Left lung (tissue), 4 donors: ENCODE measurements at regions not wholly inside any gene's neighbourhood (a gene's known extent, or its start where the extent isn't known, plus 50 kb on each side); places are given as distances from the start of the nearest gene placed in this dataset.

ENCODE experiments used
- ATAC-seq: fragments of 200-7000 bp; cut with Tn5 transposase; one replicate; pipeline ENCODE4 v1.9.1; 2020; ENCODE audit warnings: moderate library complexity
- DNase-seq, 4 donors: peaks; one replicate each; pipeline ENCODE4 v3.0.0-alpha.2; 2013 to 2020
- H3K27ac ChIP-seq, 2 donors: fragments of 200-600 bp; sonication (generic) in 1 of 2; one replicate each; pipeline versions ENCODE4 v1.5.0 to v1.8.0; 2020 to 2021
- H3K27me3 ChIP-seq, 2 donors: fragments of 200-600 bp; sonication (generic) in 1 of 2; one replicate each; pipeline versions ENCODE4 v1.5.0 to v1.8.0; 2020 to 2021
- H3K36me3 ChIP-seq, 2 donors: fragments of 200-600 bp; sonication (generic) in 1 of 2; one replicate each; pipeline versions ENCODE4 v1.5.0 to v1.8.0; 2020 to 2021
- H3K4me1 ChIP-seq, 2 donors: fragments of 200-600 bp; one replicate each; pipeline ENCODE4 v1.8.0; 2021
- H3K4me3 ChIP-seq, 2 donors: fragments of 200-600 bp; sonication (generic) in 1 of 2; one replicate each; pipeline versions ENCODE4 v1.5.0 to v1.8.0; 2020 to 2021; ENCODE audit warnings: mild to moderate bottlenecking in 1 of 2
- H3K9me3 ChIP-seq, 2 donors: fragments of 200-600 bp; sonication (generic) in 1 of 2; one replicate each; pipeline versions ENCODE4 v1.5.0 to v1.8.0; 2020 to 2021
- intact Hi-C, 2 donors: fragments of 100-400 bp; cut with DNase I; formaldehyde crosslinking; loops; one replicate each; pipeline versions ENCODE4 v1.11.2 to v1.14.2; 2022
- TF ChIP-seq, protein P1 (sequence below), 2 donors: fragments of 200-600 bp; sonication (generic) in 1 of 2; IDR thresholded peaks; one replicate each; pipeline versions ENCODE4 v1.5.0 to v1.8.0; 2021; ENCODE audit warnings: antibody characterized with exemption in 2 of 2
- donor health status: DM: no; HTN: yes; CAD: no.
- donor health status: DM: no; HTN: no; CAD: no.

DNA sequence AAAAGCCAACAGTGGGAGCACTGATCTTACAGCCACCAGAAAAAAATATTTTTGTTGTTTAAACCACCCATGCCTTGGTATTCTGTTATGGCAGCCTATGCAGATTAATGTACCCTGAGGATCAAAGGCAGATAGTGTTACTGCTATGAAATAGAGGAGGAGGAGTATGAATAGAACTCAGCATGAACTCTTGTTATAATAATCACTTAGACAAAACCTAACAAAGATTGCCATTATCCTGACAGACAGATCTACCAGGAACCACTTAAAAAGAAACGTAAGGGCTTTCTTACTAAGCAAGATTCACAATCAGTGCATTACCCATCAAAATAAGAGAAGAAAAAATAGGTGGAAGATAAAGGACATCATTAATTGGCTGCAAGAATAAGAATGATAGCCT lies 558.3 kb downstream of the GALC start:
- intact Hi-C loops = no loop called here
- ATAC-seq = no peak

DNA sequence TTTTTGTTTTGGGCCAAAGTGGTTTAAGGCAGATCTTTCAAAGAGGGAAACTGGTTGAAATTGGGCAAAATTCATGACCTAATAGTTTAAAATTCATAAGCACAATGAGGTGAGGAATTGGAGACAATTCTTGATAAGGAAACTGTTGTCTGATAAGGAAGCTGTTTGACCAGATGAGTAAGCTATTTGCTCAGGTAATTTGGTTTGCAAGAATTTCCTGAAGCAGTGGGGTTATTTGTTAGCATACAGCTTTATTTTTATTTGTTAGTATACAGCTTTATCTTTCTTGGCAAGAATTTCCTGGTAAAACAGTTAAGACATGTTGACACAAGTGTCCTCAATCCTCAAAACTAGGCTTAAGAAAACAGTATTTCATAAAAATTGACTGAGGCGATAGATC lies 559.0 kb downstream of the GALC start:
- Histone ChIP-seq H3K36me3 (no peaks in the 10 kb centered on the region), H3K4me1 (no peaks in the 10 kb centered on the region), H3K4me3 (no peak overlapping the region), H3K27me3 (no peaks in the 10 kb centered on the region), H3K27ac (no peak overlapping the region), H3K9me3 (peaks cover 0 to 12% of the 10 kb centered on the region in 2 donors)
- intact Hi-C loops = no loop called here
- DNase-seq (no peak), ATAC-seq (no peak)
- TF ChIP-seq, protein P1, sequence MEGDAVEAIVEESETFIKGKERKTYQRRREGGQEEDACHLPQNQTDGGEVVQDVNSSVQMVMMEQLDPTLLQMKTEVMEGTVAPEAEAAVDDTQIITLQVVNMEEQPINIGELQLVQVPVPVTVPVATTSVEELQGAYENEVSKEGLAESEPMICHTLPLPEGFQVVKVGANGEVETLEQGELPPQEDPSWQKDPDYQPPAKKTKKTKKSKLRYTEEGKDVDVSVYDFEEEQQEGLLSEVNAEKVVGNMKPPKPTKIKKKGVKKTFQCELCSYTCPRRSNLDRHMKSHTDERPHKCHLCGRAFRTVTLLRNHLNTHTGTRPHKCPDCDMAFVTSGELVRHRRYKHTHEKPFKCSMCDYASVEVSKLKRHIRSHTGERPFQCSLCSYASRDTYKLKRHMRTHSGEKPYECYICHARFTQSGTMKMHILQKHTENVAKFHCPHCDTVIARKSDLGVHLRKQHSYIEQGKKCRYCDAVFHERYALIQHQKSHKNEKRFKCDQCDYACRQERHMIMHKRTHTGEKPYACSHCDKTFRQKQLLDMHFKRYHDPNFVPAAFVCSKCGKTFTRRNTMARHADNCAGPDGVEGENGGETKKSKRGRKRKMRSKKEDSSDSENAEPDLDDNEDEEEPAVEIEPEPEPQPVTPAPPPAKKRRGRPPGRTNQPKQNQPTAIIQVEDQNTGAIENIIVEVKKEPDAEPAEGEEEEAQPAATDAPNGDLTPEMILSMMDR (IDR thresholded peaks at IDR 0.05) = no peak

More for the DNA sequence above, 558.3 kb downstream of the GALC start:
- H3K9me3 ChIP-seq = peaks cover 0 to 7% of the 10 kb centered on the region in 2 donors
- TF ChIP-seq, protein P1 (IDR thresholded peaks at IDR 0.05) = no peak
- H3K4me1 ChIP-seq = no peaks in the 10 kb centered on the region
- H3K27me3 ChIP-seq = no peaks in the 10 kb centered on the region
- no peak overlapping the region for H3K27ac ChIP-seq
- H3K4me3 ChIP-seq = no peak overlapping the region
- no peaks in the 10 kb centered on the region for H3K36me3 ChIP-seq
- no peak for DNase-seq

DNA sequence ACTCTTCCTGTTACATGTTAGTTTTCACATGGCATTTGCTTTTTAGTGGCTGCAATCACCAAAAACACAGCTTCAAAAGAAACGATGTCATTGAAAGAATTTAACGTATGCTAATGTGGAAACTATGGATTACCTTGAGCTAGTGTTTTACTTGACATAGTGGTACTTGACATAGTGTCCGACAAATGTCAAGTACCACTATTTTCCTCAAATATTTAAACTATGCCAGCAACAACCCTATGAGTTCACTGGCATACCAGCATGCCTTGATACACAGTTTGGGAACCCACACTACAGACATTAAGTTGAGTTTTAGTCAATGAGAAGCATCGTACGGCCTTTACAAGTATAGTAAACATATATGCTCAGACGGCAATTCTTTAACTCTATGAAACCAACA lies 560.3 kb downstream of the GALC start:
- peak; percentile 57 for ATAC-seq
- no peaks in the 10 kb centered on the region for H3K4me1 ChIP-seq
- no peak overlapping the region for H3K27ac ChIP-seq
- intact Hi-C loops = no loop called here
- TF ChIP-seq, protein P1 (IDR thresholded peaks at IDR 0.05) = no peak
- no peak for DNase-seq
- no peak overlapping the region for H3K4me3 ChIP-seq
- H3K27me3 ChIP-seq = no peaks in the 10 kb centered on the region
- no peaks in the 10 kb centered on the region for H3K36me3 ChIP-seq
- peaks cover 0 to 13% of the 10 kb centered on the region in 2 donors for H3K9me3 ChIP-seq

DNA sequence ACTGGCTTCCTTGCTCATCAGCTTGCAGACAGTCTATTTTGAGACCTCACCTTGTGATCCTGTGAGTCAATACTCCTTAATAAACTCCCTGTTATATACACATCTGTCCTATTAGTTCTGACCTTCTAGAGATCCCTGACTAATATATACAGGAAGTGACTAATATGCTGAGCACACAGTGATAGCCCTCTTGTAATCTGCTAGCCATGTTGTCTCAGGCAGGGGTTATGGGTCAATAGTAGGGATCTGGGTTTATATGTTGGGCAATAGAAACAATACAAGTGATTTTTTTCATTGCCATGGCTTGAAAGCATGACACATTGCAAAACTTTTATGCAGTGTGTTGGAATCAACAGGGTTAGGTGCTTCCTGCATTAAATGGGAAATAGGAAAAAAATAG lies 562.2 kb downstream of the GALC start:
- ATAC-seq (no peak), DNase-seq (no peak)
- Histone ChIP-seq H3K4me1 (no peaks in the 10 kb centered on the region), H3K36me3 (no peaks in the 10 kb centered on the region), H3K9me3 (peaks cover 0 to 14% of the 10 kb centered on the region in 2 donors), H3K27me3 (no peaks in the 10 kb centered on the region), H3K27ac (no peak overlapping the region), H3K4me3 (no peak overlapping the region)
- intact Hi-C loops = no loop called here
- TF ChIP-seq, protein P1 (IDR thresholded peaks at IDR 0.05) = no peak

DNA sequence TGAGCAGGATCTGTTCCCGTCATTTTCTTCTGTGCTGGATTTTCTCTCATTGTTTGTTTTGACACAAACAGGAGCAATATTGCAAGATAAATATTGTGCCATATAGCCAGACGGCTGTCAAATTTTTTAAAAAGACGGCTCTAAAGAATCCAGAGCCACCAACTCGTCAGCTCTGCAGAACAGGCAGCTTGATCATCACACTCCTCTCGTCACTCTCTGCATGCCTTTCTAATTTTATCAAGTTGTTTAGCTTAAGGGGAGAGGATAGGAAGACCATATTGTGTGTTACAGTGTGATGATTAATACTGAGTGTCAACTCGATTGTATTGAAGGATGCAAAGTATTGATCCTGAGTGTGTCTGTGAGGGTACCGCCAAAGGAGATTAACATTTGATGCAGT lies 562.8 kb downstream of the GALC start:
- no peaks in the 10 kb centered on the region for H3K27me3 ChIP-seq
- ATAC-seq (no peak), DNase-seq (no peak)
- no peaks in the 10 kb centered on the region for H3K4me1 ChIP-seq
- TF ChIP-seq, protein P1 (IDR thresholded peaks at IDR 0.05) = no peak
- no peaks in the 10 kb centered on the region for H3K36me3 ChIP-seq
- intact Hi-C loops = no loop called here
- peaks cover 0 to 17% of the 10 kb centered on the region in 2 donors for H3K9me3 ChIP-seq
- no peak overlapping the region for H3K27ac ChIP-seq
- H3K4me3 ChIP-seq = no peak overlapping the region
